HG03045 (cell line): ENCODE measurements at regions not wholly inside any gene's neighbourhood (a gene's known extent, or its start where the extent isn't known, plus 50 kb on each side); places are given as distances from the start of the nearest gene placed in this dataset.

Experiments
- ATAC-seq: cut with Tn5 transposase; IDR thresholded peaks from one replicate; pipeline ENCODE4 v1.9.1; 2021; ENCODE audit warnings: mild to moderate bottlenecking, moderate library complexity; ENCODE audit not compliant: unreplicated experiment

GRCh38 chr2:160868891-160869290 lies 291.3 kb upstream of the TANK start:
- ATAC-seq = no peak

DNA sequence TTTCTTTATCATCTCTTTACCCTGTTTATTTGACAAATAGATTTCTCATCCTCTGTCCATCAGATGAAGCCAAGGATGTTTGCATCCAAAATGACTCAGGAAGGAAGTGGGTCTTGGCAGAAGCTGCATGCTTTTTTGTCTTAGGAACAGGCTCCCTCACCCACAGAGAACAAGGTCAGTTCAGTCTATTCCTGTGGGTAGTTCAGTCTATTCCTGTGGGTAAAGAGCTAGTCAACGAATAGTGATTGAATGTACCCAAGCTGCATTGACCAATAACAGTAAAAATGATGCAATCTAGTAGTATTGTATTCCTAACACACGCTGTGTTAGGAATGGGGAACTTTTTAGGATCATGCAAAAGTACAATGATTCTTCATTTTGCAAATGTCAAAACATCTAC lies 290.8 kb upstream of the TANK start:
- ATAC-seq = no peak

DNA sequence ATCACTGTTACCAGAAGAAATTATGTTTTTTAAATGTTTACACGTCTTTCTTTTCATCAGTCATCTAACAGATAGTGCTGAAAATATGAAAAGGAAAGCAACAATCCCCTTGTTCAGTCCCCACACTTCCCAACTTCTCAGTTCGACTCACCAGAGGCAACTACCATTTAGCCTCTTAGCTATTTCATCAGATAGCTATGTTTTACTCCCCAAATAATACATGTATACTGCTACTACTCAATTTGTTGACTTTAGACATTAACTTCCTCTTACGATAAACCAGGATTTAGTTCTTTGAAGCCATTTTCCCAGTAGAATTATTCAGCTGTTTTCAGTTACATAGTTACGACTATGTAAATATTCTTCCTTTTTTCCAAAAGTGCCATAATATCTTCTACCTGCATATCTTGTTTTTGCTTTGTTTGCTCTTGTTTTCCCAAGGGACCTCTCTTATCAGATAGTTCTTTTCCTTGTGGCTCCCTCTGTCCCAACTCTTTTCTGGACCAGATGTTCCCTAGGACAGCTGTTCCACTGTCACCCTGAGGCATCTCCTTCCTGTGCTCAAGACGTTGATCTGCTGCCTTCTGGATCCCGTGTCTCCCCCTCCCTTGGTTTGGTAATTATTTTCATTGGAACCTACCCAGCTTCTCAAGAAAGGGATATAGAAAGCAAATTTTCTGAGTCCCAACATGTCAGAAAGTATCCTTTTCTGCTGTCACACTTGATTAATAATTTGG lies 289.3 kb upstream of the TANK start:
- no peak for ATAC-seq

- ATAC-seq = no peak
These were observed 288.3 kb upstream of the TANK start for GRCh38 chr2:160871953-160872352.

GRCh38 chr2:160876029-160876428 lies 284.2 kb upstream of the TANK start:
- no peak for ATAC-seq

DNA sequence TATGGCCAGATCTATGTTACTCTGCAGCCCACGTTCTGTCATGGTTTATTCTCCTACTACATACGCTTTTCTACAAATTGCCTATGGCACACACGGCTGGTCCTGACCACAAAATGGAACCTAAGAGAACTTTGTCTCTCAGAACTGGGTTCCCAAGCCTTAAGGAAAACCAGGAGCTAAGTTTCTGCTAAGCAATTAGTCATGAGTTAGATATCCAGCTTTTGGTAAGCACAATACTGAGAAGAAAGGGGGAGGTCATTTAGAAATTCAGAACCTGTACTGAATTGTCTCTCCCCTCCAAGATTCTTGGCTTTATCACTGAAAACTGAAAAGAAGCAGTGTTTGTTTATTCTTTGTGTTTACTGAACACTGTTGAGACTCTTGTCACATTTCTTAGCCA lies 283.5 kb upstream of the TANK start:
- ATAC-seq = no peak

DNA sequence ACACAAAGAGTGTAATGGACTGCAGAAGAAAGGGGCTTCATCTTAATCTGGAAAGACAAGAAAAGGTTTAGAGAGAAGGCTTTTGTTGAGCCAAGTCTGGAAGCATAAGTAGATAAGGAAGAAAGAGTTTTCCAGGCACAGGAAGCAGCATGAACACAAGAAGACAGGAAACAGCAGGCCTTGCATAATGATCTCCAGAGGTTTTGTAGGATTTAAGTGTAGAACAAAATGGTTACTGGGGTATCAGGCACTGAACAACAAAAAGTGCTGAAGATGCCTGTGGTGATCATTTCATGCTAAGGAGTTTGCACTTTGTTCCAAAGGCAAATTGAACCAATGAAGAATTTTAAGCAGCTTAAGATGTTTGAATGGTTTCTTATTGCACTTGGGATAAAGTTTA lies 281.6 kb upstream of the TANK start:
- no peak for ATAC-seq

GRCh38 chr2:160882906-160883305 lies 277.3 kb upstream of the TANK start:
- no peak for ATAC-seq

- ATAC-seq = no peak
These were observed 276.2 kb upstream of the TANK start for GRCh38 chr2:160884056-160884455.

- no peak for ATAC-seq
These were observed 270.6 kb upstream of the TANK start for GRCh38 chr2:160889439-160890170.

DNA sequence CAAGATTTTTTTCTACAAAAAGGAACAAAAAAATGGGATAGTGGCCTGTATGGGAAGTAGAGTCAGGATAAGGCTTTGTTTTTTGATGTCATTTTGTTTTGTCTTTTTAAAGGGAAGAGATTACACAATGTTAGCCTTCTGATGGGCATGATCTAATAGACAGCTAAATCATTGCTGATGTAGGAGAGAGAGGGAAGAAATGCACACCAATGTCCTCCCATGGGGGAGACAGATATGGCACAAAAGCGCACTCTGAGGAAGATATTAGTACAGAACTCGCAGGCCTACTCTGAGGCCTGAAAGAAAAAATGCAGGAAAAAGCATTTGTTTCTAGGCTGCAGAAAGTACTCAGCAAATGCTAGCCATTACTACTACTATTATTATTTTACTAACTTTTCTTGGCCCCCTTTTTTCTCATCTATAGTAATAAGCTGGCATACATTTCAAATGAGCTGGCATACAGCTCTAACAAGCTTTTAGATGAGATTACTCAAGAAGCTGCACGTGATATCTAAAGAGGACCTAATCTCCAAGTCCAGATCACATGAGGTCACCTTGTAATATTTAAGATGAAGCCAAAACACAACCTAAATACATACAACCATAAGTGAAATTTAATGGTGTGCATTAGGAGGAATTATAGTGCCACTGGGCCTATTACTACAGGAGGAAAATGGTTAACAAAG lies 269.4 kb upstream of the TANK start:
- no peak for ATAC-seq

- no peak for ATAC-seq
These were observed 268.9 kb upstream of the TANK start for GRCh38 chr2:160891353-160891740.

GRCh38 chr2:160892204-160892603 lies 268.0 kb upstream of the TANK start:
- ATAC-seq = no peak

- no peak for ATAC-seq
These were observed 266.6 kb upstream of the TANK start for GRCh38 chr2:160893581-160893980.

- ATAC-seq = no peak
These were observed 261.5 kb upstream of the TANK start for GRCh38 chr2:160898581-160899307.

- no peak for ATAC-seq
These were observed 258.6 kb upstream of the TANK start for GRCh38 chr2:160901613-160902012.

DNA sequence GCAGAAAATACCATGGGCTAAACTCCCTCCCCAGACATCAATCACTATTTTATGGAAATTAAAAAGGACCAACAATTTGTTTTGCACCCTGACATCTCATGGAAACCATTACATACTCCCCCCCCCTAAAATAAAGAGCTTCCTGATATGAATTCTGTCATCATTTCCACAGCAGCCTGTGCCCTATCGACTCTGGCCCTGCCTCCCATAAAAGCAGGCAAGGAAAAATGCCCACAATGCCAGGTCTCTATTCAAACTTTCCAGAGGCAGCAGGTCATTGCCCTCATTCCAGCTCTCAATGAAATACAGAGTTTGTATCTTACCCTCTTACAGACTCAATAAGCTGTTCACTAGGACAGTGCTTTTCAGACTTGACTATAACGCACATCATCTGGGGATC lies 254.4 kb upstream of the TANK start:
- no peak for ATAC-seq

DNA sequence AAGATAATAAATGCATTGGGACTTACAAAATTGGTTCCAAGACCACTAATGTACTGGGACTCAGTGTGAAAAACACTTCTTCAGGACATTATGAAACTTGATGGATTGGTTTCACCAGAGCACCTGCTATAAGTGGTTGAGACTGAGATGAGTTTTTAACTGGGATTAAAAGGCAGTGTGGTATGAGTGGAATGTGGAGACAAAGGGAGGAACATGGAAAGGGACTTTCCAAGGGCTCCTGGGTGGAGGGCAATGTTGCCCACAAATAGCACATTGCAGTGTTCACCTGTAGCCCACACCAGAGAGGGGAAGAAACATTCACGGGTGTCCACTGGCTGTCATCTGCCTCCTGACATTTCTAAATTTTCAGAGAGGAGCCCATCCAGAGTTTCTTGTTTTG lies 253.3 kb upstream of the TANK start:
- no peak for ATAC-seq

DNA sequence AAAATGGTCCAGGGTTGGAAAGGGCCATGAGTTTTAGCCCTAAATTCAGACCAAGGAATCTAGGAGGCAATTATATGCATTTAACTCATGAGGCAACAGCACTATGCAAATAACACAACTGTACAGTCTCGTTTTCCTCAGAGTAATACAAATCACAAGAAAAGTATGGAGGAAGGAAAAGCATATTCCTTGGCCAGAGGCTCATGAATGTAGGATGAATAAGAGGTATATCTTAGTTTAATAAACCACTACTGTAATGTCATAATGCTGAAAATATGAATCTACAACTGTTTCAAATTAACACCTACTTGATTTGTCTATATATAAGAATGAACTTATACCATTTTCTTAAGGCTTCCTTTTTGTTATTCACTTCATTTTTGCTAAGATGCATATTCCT lies 252.5 kb upstream of the TANK start:
- no peak for ATAC-seq

DNA sequence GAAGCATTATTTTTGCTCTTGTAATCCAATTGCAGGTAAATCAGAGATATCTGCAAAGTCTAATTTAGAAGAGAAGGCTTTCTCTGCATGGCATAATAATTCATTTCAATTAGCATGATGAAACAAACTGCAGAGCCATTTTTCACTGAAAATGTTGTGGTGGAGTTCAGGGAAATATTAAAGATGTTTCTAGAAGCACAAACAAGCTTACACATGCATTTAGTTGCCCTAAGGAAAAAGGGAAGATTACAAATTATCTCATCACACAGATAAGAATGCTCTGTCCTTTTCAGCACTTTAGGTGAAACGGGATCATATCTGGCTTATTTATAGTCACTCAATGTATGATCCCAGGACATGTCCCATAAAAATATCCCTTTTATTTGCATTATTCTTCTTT lies 252.1 kb upstream of the TANK start:
- ATAC-seq = no peak

GRCh38 chr2:160909781-160910242 lies 250.4 kb upstream of the TANK start:
- no peak for ATAC-seq
